NCI-H1417 treated with DMSO at 0.1 percent for 48 hours (cell line): ENCODE measurements at regions not wholly inside any gene's neighbourhood (a gene's known extent, or its start where the extent isn't known, plus 50 kb on each side); places are given as distances from the start of the nearest gene placed in this dataset.
"Not testable (repeated sequence)": the region's sequence is repeated elsewhere in the genome, so short reads cannot be mapped to it uniquely, and the experiment has no call there.

ENCODE experiments used
- DNase-seq: peaks from one replicate; lab custom pipeline; 2025; lab: John Stamatoyannopoulos, UW

DNA sequence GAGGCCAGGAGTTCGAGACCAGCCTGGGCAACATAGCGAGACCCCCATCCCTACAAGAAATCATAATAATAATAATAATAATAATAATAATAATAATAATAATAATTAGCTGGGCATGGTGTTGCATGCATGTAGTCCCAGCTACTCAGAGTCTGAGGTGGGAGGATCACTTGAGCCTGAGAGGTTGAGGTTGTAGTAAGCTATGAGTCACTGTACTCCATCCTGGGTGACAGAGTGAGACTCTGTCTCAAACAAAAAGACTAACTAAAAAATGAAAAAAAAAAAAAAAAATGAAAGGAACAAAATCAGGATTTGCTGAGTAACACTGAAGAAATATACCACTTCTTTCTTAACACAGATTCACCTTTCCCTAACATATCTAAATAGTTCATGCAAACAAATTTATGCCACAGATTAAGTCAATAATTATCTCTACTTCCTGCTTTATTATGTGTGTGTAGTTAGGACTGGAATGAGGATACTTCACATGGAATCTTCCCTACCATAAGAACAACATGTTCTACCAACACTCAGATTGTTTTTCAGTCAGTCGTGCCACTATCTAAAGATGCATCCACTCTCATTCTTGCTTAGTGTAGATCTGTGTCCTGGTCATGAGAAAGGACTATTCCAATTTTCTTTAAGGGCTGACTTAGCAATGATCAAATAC is 928.7 kb downstream of the SLC4A3 start:
- no peak for DNase-seq

DNA sequence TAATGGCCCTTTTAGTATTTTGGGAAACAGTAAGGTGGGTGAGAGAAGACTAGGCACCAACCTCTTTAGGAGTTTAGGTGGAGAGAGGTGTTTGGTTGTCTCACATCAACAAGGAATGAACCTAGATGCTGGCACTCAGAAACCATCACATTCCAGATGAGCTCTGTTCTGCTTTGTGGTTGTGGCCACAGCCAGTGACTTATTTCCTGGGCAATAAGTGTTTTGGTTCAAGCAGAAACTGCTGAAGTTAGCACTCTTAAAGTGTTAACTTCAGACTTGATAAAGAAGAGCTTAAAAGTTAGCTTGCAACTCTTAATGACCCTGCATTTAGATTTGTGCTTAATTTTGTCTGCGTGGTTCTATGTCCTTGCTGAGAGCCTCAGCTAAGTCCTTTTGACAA is 929.2 kb downstream of the SLC4A3 start:
- DNase-seq: no peak

DNA sequence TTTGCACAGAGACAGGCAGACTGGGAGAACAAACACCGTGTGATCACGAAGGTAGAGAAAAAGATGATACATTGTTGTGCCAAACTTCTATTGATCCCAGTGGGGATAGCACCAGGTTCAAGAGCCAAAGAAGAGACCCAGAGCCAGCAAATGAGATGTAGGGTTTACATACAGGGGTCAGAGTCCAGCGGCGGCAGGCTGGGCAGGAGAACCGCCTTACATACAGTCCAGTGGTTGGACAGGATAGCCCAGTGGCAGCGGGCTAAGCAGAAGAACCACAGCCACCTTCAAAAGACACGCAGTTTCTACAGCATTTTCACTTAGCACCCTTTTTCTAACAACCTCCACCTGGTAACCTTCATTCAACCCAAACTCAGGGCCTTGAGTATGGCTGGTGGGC is 932.8 kb downstream of the SLC4A3 start:
- DNase-seq: no peak

DNA sequence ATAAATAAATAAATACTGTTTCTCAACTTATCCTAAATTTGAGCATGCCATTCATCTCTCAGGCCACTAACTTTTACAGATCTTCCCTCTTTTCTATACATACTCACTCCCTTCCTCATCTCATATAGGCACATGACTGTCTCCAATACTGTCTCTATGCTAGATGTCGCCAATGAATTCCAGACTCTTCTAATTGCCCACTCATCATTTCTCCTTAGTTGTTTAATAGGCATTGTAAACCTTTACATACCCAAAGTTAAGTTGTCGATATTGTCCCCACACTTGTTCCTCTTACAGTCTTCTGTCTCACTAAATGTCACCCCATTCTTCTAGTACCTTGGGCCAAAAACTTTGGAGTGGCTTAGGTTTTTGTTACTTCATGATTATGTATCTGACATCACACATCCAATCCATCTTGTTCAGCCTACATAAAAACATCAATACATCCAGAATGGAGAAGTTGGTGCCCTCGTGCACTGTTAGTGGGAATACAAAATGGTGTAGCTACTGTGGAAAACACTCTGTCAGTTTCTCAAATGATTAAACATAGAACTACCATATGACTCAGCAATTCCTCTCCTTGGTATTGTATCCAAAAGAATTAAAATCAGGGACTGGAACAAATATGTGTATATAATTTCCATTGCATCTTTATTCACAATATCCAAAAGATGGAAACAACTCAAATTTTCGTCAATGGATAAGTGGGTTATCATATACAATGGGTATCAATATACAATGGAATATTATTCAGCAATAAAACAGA is 935.1 kb downstream of the SLC4A3 start:
- DNase-seq: no peak

DNA sequence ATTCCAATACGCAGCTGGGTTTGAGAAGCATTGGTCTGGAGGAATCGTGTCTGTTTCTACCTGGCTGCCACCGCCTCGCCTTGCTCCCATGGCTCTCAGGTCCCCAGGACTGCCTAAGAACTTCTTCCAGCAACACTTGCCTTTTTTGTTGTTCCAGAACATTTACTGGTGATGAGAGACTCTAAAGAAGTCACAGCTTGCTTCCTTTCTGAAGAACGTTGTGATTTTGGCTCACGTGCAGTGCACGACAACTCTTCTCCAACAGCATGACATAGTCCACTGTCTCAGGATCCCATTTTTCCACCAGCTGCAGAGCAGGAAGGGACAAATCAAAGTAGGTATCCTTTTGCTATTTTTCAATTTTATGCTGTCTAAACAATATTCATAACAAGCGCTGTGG is 940.9 kb downstream of the SLC4A3 start:
- DNase-seq: no peak

DNA sequence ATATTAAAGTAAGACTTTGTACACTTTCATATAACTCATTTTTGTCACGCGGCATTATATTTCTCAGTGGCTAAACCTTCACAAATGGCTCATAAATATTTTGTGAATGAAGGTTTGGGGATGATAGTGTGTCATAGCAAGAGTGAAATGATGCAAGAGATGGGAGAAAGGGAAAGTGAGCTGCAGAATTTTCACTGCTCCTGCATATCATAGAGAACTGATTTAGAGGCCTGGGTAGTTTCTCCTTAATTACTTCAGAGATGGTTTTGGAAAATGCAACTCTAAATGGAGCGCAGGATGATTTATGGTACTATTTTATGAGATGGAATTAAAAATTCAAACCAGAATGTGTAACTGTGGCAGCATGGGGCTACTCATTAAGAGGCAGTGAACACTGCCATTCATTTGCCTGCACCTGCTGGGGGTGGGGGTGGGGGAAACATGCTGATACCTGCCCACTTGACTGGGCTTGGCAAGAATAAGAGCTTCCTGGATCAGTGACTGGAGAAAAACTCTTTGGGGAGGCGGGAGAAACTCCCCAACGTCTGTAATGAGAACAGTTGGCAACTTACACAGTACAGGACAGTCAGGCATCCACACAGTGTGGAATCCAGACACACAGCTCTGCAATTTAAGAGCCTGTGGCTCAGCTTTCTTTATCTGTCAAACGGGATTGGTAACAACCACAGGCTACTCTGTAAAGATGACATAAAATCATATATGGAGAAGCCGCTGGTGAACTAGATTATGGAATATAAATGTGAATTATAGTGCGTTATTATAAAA is 941.9 kb downstream of the SLC4A3 start:
- DNase-seq: peak; percentile 77

DNA sequence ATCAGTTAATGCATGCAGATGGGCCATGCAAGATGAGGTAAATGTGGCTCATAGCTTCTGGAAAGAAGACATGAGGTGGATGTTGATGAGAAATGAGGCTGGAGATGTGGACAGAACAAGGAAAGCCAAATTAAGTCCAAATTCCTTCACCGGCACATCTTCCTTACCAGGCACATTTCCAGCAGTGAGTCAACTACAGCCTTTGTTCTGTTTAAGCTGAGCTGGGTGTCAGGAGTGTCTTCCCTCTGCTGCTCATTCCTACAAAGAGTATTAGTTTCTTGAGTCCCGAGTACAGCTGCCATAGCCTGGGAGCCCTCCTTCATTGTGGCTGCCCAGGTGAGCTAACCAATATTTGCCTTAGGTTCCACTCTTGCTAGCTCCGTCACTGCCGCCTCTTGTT is 945.0 kb downstream of the SLC4A3 start:
- no peak for DNase-seq

DNA sequence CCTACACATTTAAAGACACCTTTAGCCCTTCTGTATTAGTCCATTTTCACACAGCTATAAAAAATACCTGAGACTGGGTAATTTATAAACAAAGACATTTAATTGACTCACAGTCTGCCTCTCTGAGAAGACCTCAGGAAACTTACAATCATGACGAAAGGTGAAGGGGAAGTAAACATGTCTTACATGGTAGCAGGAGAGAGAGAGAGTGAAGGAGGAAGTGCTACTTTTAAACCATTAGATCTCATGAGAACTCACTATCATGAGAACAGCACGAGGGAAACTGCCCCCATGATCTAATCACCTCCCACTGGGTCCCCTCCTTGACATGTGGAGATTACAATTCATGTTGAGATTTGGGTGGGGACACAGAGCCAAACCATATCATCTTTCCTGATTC is 946.6 kb downstream of the SLC4A3 start:
- no peak for DNase-seq

DNA sequence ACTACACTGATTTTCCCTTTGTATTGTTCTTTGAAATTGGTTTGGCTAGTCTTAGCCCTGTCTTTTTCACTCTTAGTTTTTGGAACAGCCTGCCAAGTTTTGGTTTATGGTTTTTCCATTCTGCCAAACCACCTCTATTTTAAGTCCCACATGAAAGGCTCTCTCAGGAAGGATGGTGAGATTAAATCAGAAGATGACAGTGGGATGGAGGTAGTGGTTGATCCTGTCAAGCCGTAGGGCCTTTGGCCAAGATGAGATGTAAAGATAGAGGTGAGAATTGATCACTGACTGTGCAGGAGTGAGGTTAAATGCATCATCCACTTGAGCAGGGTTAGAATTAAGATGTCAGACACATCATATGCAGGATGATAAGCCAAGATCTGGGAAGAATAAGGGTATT is 948.5 kb downstream of the SLC4A3 start:
- no peak for DNase-seq

DNA sequence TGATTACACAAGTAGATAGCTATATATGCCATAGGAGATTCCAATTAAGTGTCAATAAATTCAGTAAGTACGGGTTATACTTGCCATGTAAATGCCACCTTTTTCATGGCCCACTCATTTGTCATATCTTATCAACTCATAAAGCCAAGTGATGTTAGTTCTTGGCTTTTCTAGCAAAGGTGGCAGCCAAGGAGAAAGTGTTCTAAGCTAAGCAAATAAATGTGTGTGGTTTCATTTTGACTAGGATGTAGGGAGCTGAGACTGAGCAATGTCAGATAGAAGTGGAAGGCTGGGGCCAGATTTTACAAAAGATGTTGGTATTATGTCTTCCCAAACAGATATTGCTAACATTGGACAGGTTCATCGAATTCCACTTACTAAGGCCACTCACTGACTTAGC is 952.0 kb downstream of the SLC4A3 start:
- no peak for DNase-seq

DNA sequence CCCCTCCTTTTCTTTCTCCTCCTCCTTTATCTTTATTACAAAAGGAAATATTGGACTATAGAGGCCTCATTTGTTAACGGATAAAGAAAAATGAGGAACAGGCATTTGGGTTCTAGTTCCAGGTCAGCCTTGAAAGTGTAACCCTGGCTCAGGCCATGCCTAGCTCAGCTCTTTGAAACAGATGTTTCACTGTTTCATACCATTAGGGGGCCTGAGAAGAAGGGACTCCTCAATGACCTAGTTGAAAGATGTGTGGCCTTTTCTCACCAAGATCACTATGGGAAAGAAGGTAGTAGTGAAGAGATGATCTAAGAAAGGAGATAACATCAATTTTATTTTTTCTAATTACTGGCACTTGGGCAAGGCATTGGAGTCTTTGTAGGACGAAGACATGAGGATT is 952.7 kb downstream of the SLC4A3 start:
- DNase-seq: no peak

DNA sequence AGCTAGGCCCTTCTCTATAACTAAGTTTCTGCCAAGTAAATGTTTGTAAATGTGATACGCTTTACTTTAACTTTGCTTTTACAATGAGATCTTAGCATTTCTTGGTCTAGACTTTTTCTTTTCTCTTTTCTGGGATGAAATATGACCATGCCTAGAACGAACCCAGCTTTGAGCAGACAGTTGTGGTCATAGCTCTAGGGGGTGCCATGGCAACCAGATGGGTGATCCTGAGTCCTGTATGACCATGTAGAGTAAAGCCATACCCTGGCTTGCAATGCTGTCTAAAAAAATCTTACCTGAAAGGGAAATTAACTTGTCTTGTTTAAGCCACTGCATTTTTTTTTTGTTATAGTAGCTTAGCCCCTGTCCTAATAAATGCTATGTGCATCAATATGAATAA is 956.3 kb downstream of the SLC4A3 start:
- DNase-seq: no peak

DNA sequence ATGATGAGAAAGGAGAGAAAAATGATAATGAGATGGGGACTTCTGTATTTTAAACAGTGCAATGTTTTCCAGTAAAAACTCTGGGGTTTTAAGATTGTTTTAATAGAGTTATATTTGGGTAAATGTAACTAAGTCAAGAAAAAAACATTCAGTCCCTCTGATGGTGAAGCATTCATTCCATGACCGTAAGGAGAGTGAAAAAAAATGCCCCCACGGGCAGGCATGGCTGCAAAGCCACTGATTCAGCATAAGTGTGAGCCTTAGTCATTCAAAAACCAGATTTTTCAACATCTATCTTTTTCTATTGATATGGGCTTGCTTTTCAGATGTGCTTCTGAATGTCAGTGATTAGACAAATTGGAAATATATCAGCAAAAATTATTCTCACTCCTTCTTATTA is 957.8 kb downstream of the SLC4A3 start:
- no peak for DNase-seq

DNA sequence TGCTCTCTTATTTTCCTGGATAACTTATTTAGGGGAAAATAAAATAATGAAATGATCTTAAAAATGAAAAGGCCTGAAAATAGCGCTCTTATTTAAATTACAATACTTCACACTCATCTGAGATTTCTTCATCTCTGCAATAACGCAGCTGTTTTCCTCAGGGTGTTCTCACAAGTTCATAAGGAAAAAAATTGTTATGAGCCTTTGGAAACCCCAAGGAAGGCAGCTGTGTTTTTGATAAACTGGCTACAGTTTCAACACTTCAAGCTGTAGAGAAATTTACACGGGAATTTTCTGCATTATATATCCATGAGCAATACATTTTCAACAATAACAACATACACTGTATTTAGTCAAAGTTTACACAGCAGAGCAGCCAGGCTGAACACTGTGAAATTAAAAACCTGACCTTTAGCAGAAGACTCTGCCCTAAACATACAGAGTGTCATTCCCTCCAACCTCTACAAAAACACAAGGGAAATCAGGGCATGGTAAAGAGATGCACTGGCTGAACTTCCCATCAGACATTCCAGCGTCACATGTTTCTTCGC is 959.6 kb downstream of the SLC4A3 start:
- DNase-seq: no peak

DNA sequence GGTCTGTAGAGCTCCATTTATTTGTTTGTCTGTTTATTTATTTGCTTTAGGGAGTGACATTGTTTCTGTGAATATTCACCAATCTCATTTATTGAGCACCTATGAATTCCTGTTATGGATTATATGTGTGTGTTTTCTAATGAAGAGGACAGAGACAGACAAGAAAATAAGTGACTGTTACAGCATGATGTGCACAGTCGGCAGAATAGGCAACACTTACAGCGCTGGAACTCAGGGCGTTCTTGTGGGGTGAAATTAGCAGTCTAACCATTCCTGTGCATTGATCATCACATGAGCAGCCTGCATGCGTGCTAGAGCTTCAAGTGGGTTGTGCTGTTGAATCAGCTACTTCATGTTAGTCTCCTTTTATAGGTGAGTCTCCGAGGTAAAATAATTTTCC is 960.7 kb downstream of the SLC4A3 start:
- no peak for DNase-seq

DNA sequence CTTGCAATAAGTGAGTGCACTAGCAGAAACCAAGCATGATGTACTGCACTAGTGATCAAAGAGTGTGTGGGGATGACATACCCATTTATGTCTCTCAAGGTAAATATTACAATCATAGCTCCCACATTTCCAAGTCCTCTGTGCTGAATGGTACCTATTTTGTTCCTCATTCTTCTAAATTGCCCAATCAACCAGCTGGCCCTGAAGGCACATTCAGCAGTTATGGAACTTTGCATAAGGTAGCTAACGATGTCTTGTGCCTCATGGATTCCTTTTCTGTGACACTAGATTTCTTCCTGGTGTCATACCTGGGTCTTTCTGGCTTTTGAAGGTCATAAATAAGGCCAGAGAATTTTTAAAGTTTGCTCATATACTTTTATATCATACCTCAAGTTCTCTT is 963.0 kb downstream of the SLC4A3 start:
- DNase-seq: no peak

DNA sequence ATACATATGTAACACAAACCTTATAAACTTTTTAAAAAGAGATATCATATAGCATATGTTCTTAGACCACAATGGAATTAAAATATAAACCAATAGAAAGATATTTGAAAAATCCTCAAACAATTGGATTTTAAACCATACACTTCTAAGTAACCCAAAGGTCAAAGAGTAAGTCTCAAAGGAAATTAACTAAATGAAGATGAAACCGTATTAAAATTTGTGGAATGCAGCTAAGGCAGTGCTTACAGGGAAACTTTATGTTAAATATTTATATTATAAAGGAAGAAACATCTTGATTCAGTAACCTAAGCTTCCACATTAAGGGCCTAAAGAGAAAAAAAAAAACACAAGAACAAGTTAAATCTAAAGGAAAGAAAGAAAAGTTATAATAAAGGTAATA is 966.1 kb downstream of the SLC4A3 start:
- no peak for DNase-seq

DNA sequence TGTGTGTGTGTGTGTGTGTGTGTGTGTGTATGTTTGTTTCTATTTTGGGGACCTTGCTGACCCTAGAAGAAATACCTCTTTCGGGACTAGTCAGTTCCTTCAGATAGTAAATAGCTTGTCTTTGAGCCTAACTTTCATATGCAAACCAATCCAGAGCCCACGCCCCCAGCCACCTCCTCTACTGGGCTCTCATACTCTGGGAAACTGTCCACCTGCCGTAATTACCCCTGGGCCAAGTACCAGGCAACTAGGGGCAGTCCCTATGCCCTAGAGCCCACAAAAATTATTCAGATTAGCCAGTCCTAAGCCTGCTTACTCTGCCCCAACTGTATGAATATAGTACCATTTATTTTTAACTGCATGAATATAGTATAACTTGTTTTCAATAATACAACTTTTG is 970.4 kb downstream of the EPHA4 start:
- no peak for DNase-seq

DNA sequence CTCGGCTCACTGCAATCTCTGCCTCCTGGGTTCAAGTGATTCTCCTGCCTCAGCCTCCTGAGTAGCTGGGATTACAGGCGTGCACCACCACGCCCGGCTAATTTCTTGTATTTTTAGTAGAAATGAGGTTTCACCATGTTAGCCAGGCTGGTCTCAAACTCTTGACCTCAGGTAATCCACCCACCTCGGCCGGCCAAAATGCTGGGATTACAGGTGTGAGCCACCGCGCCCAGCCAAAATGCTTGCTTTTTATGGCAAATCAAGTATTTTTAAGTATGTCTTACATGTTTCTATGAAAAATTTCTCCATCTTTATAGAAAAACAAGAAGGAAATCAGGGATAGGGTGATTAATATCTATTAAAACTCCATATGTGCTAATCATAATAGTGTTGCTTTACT is 959.1 kb downstream of the EPHA4 start:
- not testable (repeated sequence) for DNase-seq

DNA sequence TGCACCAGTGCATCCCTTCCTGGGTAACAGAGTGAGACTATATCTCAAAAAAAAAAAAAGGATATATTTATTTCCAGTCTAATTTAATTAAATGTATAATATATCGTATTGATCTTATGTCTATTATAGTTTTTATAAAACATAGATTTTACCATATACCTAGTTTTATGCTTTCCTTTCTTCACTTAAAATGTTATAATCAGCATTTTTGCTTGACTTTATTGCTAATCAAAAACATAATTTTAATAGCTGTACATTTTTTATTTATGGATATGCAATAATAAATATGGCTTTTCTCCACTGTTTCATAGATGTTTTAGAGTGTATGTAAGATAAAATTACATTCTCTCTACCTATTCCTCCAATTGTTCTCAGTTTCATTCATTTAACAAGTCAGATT is 958.0 kb downstream of the EPHA4 start:
- no peak for DNase-seq

DNA sequence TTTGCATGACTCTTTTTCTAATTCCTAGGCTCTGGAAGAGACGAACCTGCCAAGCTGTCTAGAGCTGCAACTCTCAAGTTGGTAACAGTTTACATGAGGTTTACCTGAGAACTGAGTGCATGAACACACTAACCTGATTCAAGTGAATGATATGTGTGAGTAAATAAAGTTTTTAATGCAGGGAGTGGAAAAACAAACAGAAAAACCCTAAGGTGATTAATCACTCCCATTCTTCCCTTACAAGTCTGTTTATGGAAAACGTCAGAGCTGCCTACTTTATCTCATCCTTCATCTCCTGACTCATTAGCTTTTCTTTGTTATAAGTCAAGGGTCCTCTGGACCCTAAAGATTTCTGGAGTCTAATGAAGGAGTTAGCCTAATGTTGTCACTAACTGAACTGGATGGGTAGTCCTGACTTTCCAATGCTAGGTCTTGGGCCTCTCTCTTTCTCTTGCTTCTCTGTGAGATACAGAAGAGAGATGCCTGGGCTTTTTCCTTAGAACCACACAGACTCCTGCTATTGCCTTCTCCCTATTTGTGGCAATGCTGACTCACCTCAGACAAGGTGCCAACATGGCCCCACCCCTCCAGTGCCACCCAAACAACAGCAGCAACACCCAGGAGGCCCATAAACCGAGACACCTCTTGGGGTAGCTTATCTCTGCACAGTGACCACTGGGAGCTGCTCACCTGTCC is 952.4 kb downstream of the EPHA4 start:
- no peak for DNase-seq

DNA sequence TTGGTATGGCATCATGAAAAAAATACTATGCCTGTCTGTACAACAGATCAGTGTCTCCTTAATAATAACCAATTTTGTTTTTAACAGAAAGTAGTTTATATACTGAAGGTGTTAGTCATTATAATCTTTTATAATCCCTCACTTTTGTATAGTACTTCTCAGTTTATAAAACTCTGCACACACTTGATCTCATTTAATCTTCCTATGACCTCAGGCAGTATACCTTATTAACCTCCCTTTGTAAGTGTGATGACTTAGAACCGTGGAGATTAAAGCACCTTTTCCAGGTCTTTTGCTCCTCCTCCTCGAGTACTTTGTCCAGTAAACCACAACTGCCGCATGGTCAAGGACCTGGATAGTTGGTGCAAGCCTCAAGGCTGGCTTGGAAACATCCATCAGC is 945.5 kb downstream of the EPHA4 start:
- no peak for DNase-seq
